ENCODE measurements at regions not wholly inside any gene's neighbourhood (a gene's known extent, or its start where the extent isn't known, plus 50 kb on each side); places are given as distances from the start of the nearest gene placed in this dataset.
A peak's percentile ranks its signal among the peaks of the same experiment; 100 is the strongest.

- H3K4me3 ChIP-seq (ENCODE audit: low read length): no peak overlapping the region
- H3K9ac ChIP-seq (ENCODE audit: low read depth, low read length): no peak overlapping the region
- no peaks in the 10 kb centered on the region for H3K27me3 ChIP-seq (ENCODE audit: insufficient read depth, low read length)
- no peaks in the 10 kb centered on the region; the same call in 1 of the 2 replicates for H3K36me3 ChIP-seq (ENCODE audit: insufficient read depth, low read depth, low read length)
- peaks cover 5% of the 10 kb centered on the region; the same call in 1 of the 2 replicates for H3K9me3 ChIP-seq (ENCODE audit: insufficient read depth, low read depth, low read length)
- H3K4me1 ChIP-seq (ENCODE audit: insufficient read depth, low read length): no peaks in the 10 kb centered on the region
- H3K27ac ChIP-seq (ENCODE audit: low read length): no peak overlapping the region
Measured at GRCh38 chr6:106035655-106036054, 50.5 kb upstream of the PRDM1 start.

DNA sequence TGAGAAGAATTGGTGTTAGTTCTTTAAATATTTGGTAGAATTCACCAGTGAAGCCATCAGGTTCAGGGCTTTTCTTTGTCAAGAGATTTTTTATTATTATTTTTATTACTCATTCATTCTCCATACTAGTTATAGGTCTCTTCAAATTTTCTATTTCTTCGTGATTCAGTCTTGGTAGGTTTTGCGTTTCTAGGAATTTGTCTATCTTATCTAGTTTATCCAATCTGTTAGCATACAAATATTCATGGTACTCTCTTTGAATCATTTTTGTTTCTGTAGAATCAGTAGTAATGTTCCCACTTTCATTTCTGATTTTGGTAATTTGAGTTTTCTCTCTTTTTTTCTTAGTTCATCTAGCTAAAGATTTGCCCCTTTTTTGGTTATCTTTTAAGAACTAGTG lies 52.3 kb upstream of the PRDM1 start:
- no peak overlapping the region for H3K27ac ChIP-seq (ENCODE audit: low read length)
- H3K9me3 ChIP-seq (ENCODE audit: insufficient read depth, low read depth, low read length): peaks cover 5% of the 10 kb centered on the region; the same call in 1 of the 2 replicates
- no peaks in the 10 kb centered on the region for H3K27me3 ChIP-seq (ENCODE audit: insufficient read depth, low read length)
- no peak overlapping the region for H3K9ac ChIP-seq (ENCODE audit: low read depth, low read length)
- H3K4me3 ChIP-seq (ENCODE audit: low read length): no peak overlapping the region
- no peaks in the 10 kb centered on the region; the same call in 1 of the 2 replicates for H3K36me3 ChIP-seq (ENCODE audit: insufficient read depth, low read depth, low read length)
- no peaks in the 10 kb centered on the region for H3K4me1 ChIP-seq (ENCODE audit: insufficient read depth, low read length)

DNA sequence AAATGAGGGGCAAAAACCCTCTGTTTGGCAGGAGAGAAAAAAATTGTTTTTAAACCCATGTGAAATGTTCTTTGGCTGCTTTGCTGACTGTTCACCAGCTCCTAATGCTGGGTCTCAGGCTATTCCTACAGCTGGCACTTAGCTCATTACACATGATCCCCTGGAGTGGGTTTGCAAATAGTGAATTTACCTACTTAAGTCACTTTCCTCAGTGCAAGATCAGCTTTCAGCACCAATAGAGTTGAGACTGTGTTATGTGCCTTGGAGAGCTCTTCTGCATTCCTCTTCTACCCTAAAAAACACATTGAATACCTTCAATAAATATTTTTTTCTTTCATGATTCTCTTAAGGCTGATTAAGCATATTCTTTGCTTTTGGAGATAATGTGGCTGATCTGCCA lies 58.4 kb upstream of the PRDM1 start:
- no peaks in the 10 kb centered on the region for H3K27me3 ChIP-seq (ENCODE audit: insufficient read depth, low read length)
- no peaks in the 10 kb centered on the region for H3K36me3 ChIP-seq (ENCODE audit: insufficient read depth, low read depth, low read length)
- H3K4me3 ChIP-seq (ENCODE audit: low read length): no peak overlapping the region
- no peaks in the 10 kb centered on the region for H3K9me3 ChIP-seq (ENCODE audit: insufficient read depth, low read depth, low read length)
- no peak overlapping the region for H3K27ac ChIP-seq (ENCODE audit: low read length)
- no peak overlapping the region for H3K9ac ChIP-seq (ENCODE audit: low read depth, low read length)
- H3K4me1 ChIP-seq (ENCODE audit: insufficient read depth, low read length): peaks cover 5% of the 10 kb centered on the region; the same call in 1 of the 2 replicates

- Histone ChIP-seq H3K27ac (ENCODE audit: low read length) (no peak overlapping the region), H3K36me3 (ENCODE audit: insufficient read depth, low read depth, low read length) (no peaks in the 10 kb centered on the region), H3K4me3 (ENCODE audit: low read length) (no peak overlapping the region), H3K4me1 (ENCODE audit: insufficient read depth, low read length) (peaks cover 5% of the 10 kb centered on the region; the same call in 1 of the 2 replicates), H3K27me3 (ENCODE audit: insufficient read depth, low read length) (no peaks in the 10 kb centered on the region), H3K9me3 (ENCODE audit: insufficient read depth, low read depth, low read length) (no peaks in the 10 kb centered on the region), H3K9ac (ENCODE audit: low read depth, low read length) (no peak overlapping the region)
Measured at GRCh38 chr6:106026748-106027715, 59.1 kb upstream of the PRDM1 start.

DNA sequence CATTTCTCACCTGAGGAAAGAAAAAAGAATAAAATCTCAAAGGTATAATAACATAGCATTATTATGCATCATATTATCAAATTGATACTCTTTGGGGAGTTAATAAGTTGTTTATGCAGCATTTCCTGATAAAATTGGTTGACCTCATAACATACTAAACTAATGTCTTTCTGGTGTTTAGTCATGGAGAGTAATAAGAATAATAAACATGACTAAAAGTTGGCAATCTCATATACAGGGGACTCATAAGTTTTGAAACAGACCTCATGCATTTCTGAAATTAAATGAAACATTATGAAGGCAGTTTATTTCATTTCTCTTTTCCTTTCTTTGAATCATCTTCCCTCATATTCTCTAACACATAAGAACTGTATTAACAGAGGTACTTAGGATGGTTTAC lies 60.5 kb upstream of the PRDM1 start:
- Histone ChIP-seq H3K27ac (ENCODE audit: low read length) (no peak overlapping the region), H3K9me3 (ENCODE audit: insufficient read depth, low read depth, low read length) (no peaks in the 10 kb centered on the region), H3K4me1 (ENCODE audit: insufficient read depth, low read length) (peaks cover 5% of the 10 kb centered on the region; the same call in 1 of the 2 replicates), H3K27me3 (ENCODE audit: insufficient read depth, low read length) (no peaks in the 10 kb centered on the region), H3K36me3 (ENCODE audit: insufficient read depth, low read depth, low read length) (no peaks in the 10 kb centered on the region), H3K9ac (ENCODE audit: low read depth, low read length) (no peak overlapping the region), H3K4me3 (ENCODE audit: low read length) (no peak overlapping the region)

GRCh38 chr6:106022801-106023200 lies 63.3 kb upstream of the PRDM1 start:
- H3K4me3 ChIP-seq (ENCODE audit: low read length): no peak overlapping the region
- no peaks in the 10 kb centered on the region for H3K36me3 ChIP-seq (ENCODE audit: insufficient read depth, low read depth, low read length)
- no peaks in the 10 kb centered on the region for H3K27me3 ChIP-seq (ENCODE audit: insufficient read depth, low read length)
- peaks cover 5% of the 10 kb centered on the region; the same call in 1 of the 2 replicates for H3K4me1 ChIP-seq (ENCODE audit: insufficient read depth, low read length)
- H3K27ac ChIP-seq (ENCODE audit: low read length): no peak overlapping the region
- H3K9ac ChIP-seq (ENCODE audit: low read depth, low read length): no peak overlapping the region
- no peaks in the 10 kb centered on the region for H3K9me3 ChIP-seq (ENCODE audit: insufficient read depth, low read depth, low read length)

DNA sequence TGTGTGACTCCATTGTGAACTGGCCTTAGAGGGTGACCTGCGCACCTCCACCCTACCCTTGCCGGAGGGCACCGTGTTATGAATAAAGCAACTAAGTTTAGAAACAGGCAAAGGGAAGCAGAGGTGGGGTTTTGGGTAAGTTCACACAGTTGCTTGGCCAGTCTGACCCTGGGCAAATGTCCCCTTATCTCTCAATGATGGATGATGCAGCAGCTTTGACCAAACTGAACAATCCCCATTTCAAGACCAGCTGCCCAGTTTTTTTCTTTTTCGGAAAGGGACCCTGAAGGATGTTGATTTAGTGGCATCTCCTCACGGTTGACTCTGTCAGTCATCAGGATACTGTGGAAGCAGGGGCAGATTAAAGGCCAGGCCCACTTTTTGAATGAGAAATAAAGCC lies 68.7 kb upstream of the PRDM1 start:
- Histone ChIP-seq H3K27ac (ENCODE audit: low read length) (no peak overlapping the region), H3K36me3 (ENCODE audit: insufficient read depth, low read depth, low read length) (no peaks in the 10 kb centered on the region), H3K4me1 (ENCODE audit: insufficient read depth, low read length) (peaks cover 9% of the 10 kb centered on the region), H3K9ac (ENCODE audit: low read depth, low read length) (no peak overlapping the region), H3K27me3 (ENCODE audit: insufficient read depth, low read length) (no peaks in the 10 kb centered on the region), H3K9me3 (ENCODE audit: insufficient read depth, low read depth, low read length) (no peaks in the 10 kb centered on the region), H3K4me3 (ENCODE audit: low read length) (no peak overlapping the region)

GRCh38 chr6:106014955-106015354 lies 71.2 kb upstream of the PRDM1 start:
- H3K9ac ChIP-seq (ENCODE audit: low read depth, low read length): no peak overlapping the region
- 0 out of 2 replicates have a peak overlapping the region, but pooled peaks have one; percentile 28 for H3K4me3 ChIP-seq (ENCODE audit: low read length)
- H3K4me1 ChIP-seq (ENCODE audit: insufficient read depth, low read length): peaks cover 9% of the 10 kb centered on the region

GRCh38 chr6:106011476-106011875 lies 74.7 kb upstream of the PRDM1 start:
- H3K4me1 ChIP-seq (ENCODE audit: insufficient read depth, low read length): peaks cover 9% of the 10 kb centered on the region
- H3K27ac ChIP-seq (ENCODE audit: low read length): no peak overlapping the region
- no peaks in the 10 kb centered on the region for H3K9me3 ChIP-seq (ENCODE audit: insufficient read depth, low read depth, low read length)
- no peak overlapping the region for H3K4me3 ChIP-seq (ENCODE audit: low read length)
- H3K9ac ChIP-seq (ENCODE audit: low read depth, low read length): no peak overlapping the region
- H3K36me3 ChIP-seq (ENCODE audit: insufficient read depth, low read depth, low read length): no peaks in the 10 kb centered on the region; the same call in 1 of the 2 replicates
- H3K27me3 ChIP-seq (ENCODE audit: insufficient read depth, low read length): no peaks in the 10 kb centered on the region

More at GRCh38 chr6:106014955-106015354, 71.2 kb upstream of the PRDM1 start:
- Histone ChIP-seq H3K36me3 (ENCODE audit: insufficient read depth, low read depth, low read length) (no peaks in the 10 kb centered on the region), H3K27me3 (ENCODE audit: insufficient read depth, low read length) (no peaks in the 10 kb centered on the region), H3K27ac (ENCODE audit: low read length) (no peak overlapping the region), H3K9me3 (ENCODE audit: insufficient read depth, low read depth, low read length) (no peaks in the 10 kb centered on the region)

DNA sequence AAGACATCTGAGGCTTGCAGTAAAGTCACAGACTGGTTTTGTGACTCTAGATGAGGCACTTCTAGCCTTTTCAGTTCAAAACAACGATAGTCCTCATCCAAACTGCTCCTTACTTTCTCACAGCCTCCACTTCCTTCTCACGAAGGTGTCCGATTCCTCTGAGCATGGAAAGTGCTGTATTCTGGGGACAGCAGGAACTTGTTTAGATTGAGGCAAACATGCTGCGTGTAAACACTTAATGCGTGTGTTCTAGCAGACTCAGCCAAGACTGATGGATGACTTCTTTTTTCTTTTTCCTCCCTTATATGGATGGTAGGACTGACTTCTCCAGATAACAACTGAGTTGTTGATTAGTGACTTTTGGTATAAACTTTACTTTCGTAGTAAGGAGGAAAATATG lies 80.2 kb upstream of the PRDM1 start:
- H3K27ac ChIP-seq (ENCODE audit: low read length): no peak overlapping the region
- H3K36me3 ChIP-seq (ENCODE audit: insufficient read depth, low read depth, low read length): no peaks in the 10 kb centered on the region; the same call in 1 of the 2 replicates
- H3K4me3 ChIP-seq (ENCODE audit: low read length): no peak overlapping the region
- no peak overlapping the region for H3K9ac ChIP-seq (ENCODE audit: low read depth, low read length)
- no peaks in the 10 kb centered on the region for H3K9me3 ChIP-seq (ENCODE audit: insufficient read depth, low read depth, low read length)
- H3K27me3 ChIP-seq (ENCODE audit: insufficient read depth, low read length): peaks cover 6% of the 10 kb centered on the region; the same call in 1 of the 2 replicates
- peaks cover 47% of the 10 kb centered on the region for H3K4me1 ChIP-seq (ENCODE audit: insufficient read depth, low read length)

DNA sequence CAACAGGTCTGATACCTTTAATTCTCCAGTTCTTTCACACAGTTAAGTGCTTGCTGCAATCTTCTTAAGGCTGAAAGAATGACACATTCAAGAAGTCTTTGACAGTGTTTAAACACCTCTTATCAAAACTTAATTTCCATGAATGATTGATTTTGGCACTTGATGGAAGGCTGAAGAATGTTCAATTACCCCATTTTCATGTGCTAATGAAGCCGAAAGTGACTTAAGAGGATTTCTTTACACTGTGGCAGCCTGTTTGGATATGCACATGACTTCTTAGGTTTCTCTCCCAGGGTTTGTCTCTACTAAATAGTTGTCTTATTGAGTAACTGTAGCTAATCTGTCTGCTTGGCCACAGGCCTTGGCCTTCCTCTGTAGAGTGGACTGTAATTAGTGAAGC lies 81.1 kb upstream of the PRDM1 start:
- no peaks in the 10 kb centered on the region; the same call in 1 of the 2 replicates for H3K36me3 ChIP-seq (ENCODE audit: insufficient read depth, low read depth, low read length)
- no peak overlapping the region for H3K9ac ChIP-seq (ENCODE audit: low read depth, low read length)
- H3K4me1 ChIP-seq (ENCODE audit: insufficient read depth, low read length): peaks cover 47% of the 10 kb centered on the region
- 0 out of 2 replicates have a peak overlapping the region, but pooled peaks have one; percentile 5 for H3K4me3 ChIP-seq (ENCODE audit: low read length)
- peaks cover 6% of the 10 kb centered on the region; the same call in 1 of the 2 replicates for H3K27me3 ChIP-seq (ENCODE audit: insufficient read depth, low read length)
- no peaks in the 10 kb centered on the region for H3K9me3 ChIP-seq (ENCODE audit: insufficient read depth, low read depth, low read length)
- H3K27ac ChIP-seq (ENCODE audit: low read length): no peak overlapping the region
